NOMO-1 (cell line): ENCODE measurements at regions not wholly inside any gene's neighbourhood (a gene's known extent, or its start where the extent isn't known, plus 50 kb on each side); places are given as distances from the start of the nearest gene placed in this dataset.

Source experiments
- DNase-seq, 2 experiments: peaks; one replicate each; lab custom pipeline; 2025; ENCODE audit not compliant: unreplicated experiment in 2 of 2; lab: John Stamatoyannopoulos, UW

DNA sequence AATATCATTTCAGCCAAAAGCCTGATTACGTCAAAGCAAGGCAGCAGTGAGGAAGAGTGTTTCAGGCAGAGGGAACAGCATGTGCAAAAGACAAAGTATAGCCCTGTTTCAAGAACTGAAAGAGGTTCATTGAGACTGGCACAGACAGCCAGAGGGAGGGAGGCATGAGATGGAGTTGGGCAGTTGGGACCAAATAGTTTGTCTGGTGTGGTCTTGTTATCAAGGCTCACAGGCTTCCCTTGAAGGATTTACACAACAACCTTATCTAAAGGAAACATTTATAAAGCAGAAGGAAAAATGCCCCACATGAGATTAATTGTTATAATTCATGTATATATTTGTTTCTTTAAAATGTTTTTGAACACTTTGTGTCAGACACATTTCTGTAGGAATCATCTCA is 253.3 kb downstream of the DMAC1 start:
- DNase-seq = no peak

DNA sequence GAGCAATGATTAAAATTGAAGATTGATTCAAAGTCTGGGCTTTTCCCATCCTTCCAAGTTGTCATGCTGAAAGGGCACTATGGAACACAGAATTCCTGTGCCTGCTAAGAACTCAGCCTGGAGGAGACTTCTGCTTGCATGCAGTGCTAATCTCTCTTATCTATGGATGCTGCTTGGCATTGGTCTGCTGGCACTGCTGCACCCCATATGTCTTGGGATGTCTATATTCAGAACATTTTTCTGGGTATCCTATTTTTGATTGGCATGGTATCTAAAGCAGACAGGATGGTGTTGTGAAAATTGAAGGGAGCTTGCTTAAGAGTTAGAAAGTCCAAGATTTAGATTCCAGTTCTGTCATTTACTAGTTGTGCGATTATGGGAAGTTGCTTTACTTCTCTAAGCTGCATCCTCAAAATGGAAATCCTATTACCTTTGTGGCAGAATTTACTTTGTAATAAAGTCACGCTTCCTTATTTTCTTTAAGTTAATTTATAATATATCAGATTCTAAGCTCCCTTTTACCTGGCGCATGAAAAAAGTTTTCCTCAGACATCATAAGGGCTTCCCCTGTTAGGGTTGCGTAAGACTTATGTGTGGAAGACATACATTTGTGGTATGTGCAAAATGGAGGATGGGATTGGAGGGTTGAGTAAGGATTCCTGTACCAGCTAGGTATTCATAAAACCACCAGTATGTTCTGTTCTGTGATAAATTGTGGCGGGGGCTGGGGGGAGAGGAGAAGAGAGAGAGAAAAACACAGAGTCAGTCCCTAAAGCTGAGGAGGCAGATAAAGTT is 254.0 kb downstream of the DMAC1 start:
- no peak for DNase-seq

GRCh38 chr9:7542693-7543092 is 256.9 kb downstream of the DMAC1 start:
- DNase-seq = no peak

- no peak for DNase-seq
Observed at GRCh38 chr9:7542126-7542525, 257.5 kb downstream of the DMAC1 start.

- peak; percentile 0 to 3 for DNase-seq
Observed at GRCh38 chr9:7536310-7536939, 263.2 kb downstream of the DMAC1 start.

DNA sequence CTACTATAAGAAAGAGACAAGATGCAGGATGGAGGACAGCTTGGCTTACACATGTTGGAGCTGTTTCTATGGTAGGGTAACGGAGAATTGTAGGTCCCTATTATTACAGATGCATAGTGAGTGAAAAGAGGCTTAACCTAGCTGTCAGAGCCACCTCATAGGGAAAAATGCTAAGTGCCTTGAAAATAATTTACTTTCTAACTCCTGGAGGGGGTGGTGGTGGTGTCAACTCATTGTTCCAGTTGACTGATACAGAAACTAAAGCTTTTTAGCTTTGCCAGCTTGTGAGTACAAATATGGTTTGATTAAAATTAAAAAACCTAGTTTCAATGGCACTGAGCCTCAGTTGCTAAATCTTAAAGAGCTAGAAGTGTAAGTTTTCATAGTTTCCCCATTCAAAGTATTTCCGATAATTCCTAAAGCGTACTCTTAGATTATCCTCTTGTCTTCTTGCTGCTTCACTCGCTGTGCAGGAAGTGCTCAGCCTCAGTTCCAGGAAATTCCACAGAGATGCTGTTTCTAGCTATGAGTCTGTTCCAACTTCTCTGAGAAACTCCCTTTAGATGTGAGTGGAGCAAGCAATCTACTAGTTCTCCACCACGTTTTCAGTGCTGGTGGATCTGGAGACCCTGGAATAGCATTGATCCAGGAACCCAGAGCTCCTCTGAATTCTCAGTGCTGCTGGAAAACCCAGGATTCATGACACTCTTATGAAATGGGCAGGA is 265.2 kb downstream of the DMAC1 start:
- no peak for DNase-seq

- no peak for DNase-seq
Observed at GRCh38 chr9:7533376-7534090, 266.0 kb downstream of the DMAC1 start.

DNA sequence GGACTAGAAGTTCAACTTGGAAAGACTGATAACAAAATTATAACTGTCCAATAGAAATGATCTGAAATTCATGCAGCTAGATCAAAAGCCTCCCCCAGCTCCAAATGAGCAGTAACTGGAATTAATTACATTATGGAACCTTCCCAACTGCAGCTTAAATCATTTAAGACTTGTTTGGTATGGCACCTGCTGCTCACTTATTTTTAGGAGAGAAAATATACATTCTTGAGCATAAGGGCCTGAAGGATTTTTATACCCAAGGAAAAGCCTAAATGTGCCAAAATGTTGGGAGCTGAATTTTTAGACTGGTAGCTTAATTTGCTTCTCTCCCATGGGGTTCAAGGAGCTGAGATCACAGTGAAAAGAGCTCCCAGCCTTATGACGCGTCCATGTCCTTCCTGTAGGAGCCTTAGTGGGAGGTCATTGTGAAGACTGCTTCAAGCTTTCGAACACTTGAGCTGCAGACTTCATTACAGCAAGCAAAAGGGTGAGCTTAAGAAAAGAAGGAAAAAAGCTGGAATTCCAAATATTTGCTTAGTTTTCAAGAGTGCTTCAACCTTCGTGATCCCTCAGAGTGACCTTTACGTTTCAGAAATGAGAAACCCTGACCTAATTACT is 276.0 kb downstream of the DMAC1 start:
- DNase-seq = no peak

- no peak for DNase-seq
Observed at GRCh38 chr9:7520396-7520795, 279.2 kb downstream of the DMAC1 start.

GRCh38 chr9:7516376-7516775 is 283.2 kb downstream of the DMAC1 start:
- DNase-seq = no peak

DNA sequence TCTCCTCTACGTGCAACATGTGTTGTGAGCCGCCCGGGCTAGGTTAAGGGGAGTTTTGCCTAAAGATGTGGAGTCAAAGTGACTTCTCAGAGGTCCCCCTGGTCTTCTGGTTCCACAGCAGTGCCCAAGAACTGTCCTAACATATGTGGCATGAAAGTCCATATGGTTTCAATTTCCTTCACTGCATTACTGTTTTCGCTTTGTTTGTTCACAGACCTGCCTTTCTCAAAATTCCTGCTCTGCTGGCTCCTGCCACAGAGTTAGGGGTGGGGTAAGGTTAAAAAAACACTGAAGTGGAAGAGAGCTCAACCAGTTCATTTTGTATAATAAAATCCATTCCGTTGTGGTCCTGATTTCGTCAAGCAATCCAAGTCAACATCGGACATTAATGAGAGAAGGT is 289.4 kb downstream of the DMAC1 start:
- DNase-seq = no peak

DNA sequence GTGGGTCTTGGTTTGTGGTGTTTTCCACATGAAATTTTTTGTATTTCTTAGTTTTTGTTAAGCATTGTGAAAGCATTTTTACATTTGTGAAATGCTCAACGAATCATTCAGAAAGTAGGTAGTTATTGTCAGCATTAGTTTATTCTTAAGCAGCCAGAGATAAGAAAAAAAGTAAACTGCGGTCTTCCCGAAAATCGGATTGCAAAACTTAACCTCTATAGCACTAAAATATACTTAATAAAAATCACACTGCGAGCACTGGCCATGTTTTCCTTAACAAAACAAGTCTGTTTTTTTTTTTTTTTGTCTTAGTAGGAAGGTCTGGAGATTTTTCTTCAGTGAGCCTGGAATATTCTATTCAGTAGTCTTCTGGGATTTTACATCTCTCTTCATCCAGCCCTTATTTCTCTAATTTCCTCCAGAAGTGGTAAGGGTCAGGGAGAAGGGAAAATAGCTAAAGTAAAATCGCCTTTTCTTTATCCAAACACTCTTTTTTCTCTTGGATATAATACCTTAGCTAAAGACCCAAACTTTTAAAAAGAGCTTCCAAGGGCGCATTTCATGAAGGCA is 289.9 kb downstream of the DMAC1 start:
- no peak for DNase-seq

- no peak for DNase-seq
Observed at GRCh38 chr9:7508516-7508915, 291.1 kb downstream of the DMAC1 start.

- no peak for DNase-seq
Observed at GRCh38 chr9:7507566-7508270, 291.9 kb downstream of the DMAC1 start.

DNA sequence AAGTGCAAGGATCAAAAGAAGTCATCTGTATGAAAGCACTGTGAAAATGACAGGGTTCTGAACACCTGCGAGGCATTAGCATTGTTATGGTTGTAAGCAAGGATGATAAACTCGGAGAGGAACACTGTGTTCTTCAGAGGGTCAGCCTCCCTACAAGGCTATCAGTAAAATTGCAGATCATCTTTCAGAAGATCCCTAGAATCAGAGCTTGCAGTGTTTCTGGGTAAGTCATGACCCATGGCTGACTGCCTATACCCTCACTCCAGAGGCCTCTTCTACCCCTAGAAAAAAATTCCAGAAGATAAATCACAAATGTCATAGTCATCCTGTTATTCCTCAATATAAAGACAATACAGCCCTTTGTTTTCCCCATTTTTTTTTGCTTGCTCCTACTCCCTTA is 292.6 kb downstream of the DMAC1 start:
- DNase-seq = no peak

- no peak for DNase-seq
Observed at GRCh38 chr9:7500521-7500920, 299.1 kb downstream of the DMAC1 start.

DNA sequence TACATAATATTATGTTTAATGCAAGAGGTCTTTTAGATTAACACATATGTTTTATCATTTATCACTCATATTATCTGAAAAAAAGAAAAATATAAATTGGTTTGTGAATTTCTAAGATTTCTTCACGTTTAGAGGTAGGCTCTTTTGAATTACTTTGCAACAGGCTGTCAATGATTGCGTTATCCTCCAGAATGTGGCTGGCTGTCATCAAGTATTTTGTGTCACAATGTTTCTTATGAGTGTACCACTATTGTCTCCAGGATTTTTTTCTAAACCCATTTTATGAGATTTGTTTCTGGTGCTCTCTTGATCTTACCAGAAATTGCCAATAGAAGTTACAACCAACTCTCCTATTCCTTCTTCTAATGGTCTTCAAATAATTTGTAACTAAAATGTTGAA is 307.9 kb downstream of the DMAC1 start:
- no peak for DNase-seq

GRCh38 chr9:7490317-7491108 is 309.1 kb downstream of the DMAC1 start:
- no peak for DNase-seq

GRCh38 chr9:7489036-7489435 is 310.5 kb downstream of the DMAC1 start:
- DNase-seq = no peak
